H1 (cell line): ENCODE measurements at regions not wholly inside any gene's neighbourhood (a gene's known extent, or its start where the extent isn't known, plus 50 kb on each side); places are given as distances from the start of the nearest gene placed in this dataset.

Source experiments
- ATF3 ChIP-seq: IDR thresholded peaks from 2 replicates; pipeline ENCODE4 v1.6.1; 2011; ENCODE audit warnings: low read depth, mild to moderate bottlenecking, low read length; ENCODE audit not compliant: insufficient read depth
- BRCA1 ChIP-seq: IDR thresholded peaks from 2 replicates; pipeline ENCODE4 v1.6.1; 2012; ENCODE audit warnings: low read depth, low read length, improper control_type of control experiment
- CHD7 ChIP-seq: fragments of 300-600 bp; sonication (generic); IDR thresholded peaks from 2 replicates; pipeline ENCODE4 v1.7.1; 2012; ENCODE audit warnings: low read length, moderate library complexity, mild to moderate bottlenecking, inconsistent platforms; ENCODE audit not compliant: insufficient replicate concordance
- KDM5A ChIP-seq: fragments of 200-600 bp; IDR thresholded peaks from 2 replicates; pipeline ENCODE4 v1.7.1; 2012; ENCODE audit warnings: mild to moderate bottlenecking, low read length, inconsistent platforms, mixed read lengths
- MAFK ChIP-seq: IDR thresholded peaks from 2 replicates; pipeline ENCODE4 v1.6.1; 2012; ENCODE audit warnings: low read depth, mild to moderate bottlenecking, improper control_type of control experiment, low read length
- PHF8 ChIP-seq: fragments of 200-600 bp; sonication (generic); conservative IDR thresholded peaks from 2 replicates; pipeline ENCODE4 v1.7.1; 2012; ENCODE audit warnings: low read depth, mild to moderate bottlenecking, inconsistent platforms, low read length, moderate library complexity
- SAP30 ChIP-seq: fragments of 300-600 bp; sonication (generic); IDR thresholded peaks from 2 replicates; pipeline ENCODE4 v1.7.1; 2012; ENCODE audit warnings: low read length, moderate library complexity, mild to moderate bottlenecking, inconsistent platforms; ENCODE audit not compliant: insufficient read depth, insufficient replicate concordance

GRCh38 chr10:78696791-78697395, 371.9 kb upstream of the ZMIZ1 start (continued):
- TF ChIP-seq CHD7 (no peak), MAFK (no peak), BRCA1 (no peak), KDM5A (no peak), PHF8 (no peak), SAP30 (no peak), ATF3 (no peak)
